DND-41 (cell line): ENCODE measurements at regions not wholly inside any gene's neighbourhood (a gene's known extent, or its start where the extent isn't known, plus 50 kb on each side); places are given as distances from the start of the nearest gene placed in this dataset.

Experiments used
- ATAC-seq: fragments of 200-7000 bp; cut with Tn5 transposase; 3 replicates; pipeline ENCODE4 v1.9.1; 2021; ENCODE audit warnings: low read depth; ENCODE audit not compliant: insufficient read depth
- DNase-seq: peaks from one replicate; pipeline ENCODE4 v3.0.0-alpha.2; 2020
- H2AFZ ChIP-seq: 2 replicates; pipeline ENCODE4 v1.6.0; 2012; ENCODE audit warnings: low read depth, low read length
- H3K27ac ChIP-seq: 2 replicates; pipeline ENCODE4 v1.5.1; 2012; ENCODE audit warnings: low read length, inconsistent platforms
- H3K27me3 ChIP-seq: fragments of 200-600 bp; sonication (generic); 2 replicates; pipeline ENCODE4 v1.6.0; 2012; ENCODE audit warnings: low read length, mild to moderate bottlenecking, inconsistent platforms; ENCODE audit not compliant: insufficient read depth, poor library complexity
- H3K36me3 ChIP-seq: 2 replicates; pipeline ENCODE4 v1.5.1; 2012; ENCODE audit warnings: low read length, inconsistent platforms; ENCODE audit not compliant: insufficient read depth
- H3K4me1 ChIP-seq: 2 replicates; pipeline ENCODE4 v1.5.1; 2012; ENCODE audit warnings: mild to moderate bottlenecking, low read length; ENCODE audit not compliant: insufficient read depth
- H3K4me2 ChIP-seq: 2 replicates; pipeline ENCODE4 v1.6.0; 2012; ENCODE audit warnings: mild to moderate bottlenecking, moderate library complexity, low read length, inconsistent platforms; ENCODE audit not compliant: insufficient read depth
- H3K4me3 ChIP-seq, 2 experiments: fragments of 200-600 bp in 1 of 2; shearing (Covaris generic) in 1 of 2; 2 replicates each; pipeline ENCODE4 v1.5.1; 2012 to 2016; ENCODE audit warnings: inconsistent platforms in 2 of 2, low read length in 2 of 2, mild to moderate bottlenecking in 2 of 2, low read depth in 1 of 2, moderate library complexity in 1 of 2
- H3K79me2 ChIP-seq: 2 replicates; pipeline ENCODE4 v1.6.0; 2012; ENCODE audit warnings: low read length, inconsistent platforms; ENCODE audit not compliant: insufficient read depth
- H3K9ac ChIP-seq: 2 replicates; pipeline ENCODE4 v1.6.0; 2012; ENCODE audit warnings: low read depth, mild to moderate bottlenecking, inconsistent platforms, low read length, moderate library complexity
- H3K9me3 ChIP-seq: 2 replicates; pipeline ENCODE4 v1.5.1; 2012; ENCODE audit warnings: low read length, moderate library complexity, mild to moderate bottlenecking, inconsistent platforms; ENCODE audit not compliant: insufficient read depth, severe bottlenecking
- H4K20me1 ChIP-seq: 2 replicates; pipeline ENCODE4 v1.6.0; 2012; ENCODE audit warnings: low read length; ENCODE audit not compliant: insufficient read depth
- EZH2 ChIP-seq: IDR thresholded peaks from 3 replicates; pipeline ENCODE4 v1.6.1; 2012; ENCODE audit warnings: borderline replicate concordance, low read depth, mild to moderate bottlenecking, moderate library complexity, low read length, inconsistent platforms; ENCODE audit not compliant: severe bottlenecking
- TF ChIP-seq, protein P1 (sequence below): IDR thresholded peaks from 2 replicates; pipeline ENCODE4 v1.5.1; 2012; ENCODE audit warnings: borderline replicate concordance, low read length, moderate library complexity, mild to moderate bottlenecking; ENCODE audit not compliant: poor library complexity, severe bottlenecking; ENCODE audit errors: extremely low read depth

DNA sequence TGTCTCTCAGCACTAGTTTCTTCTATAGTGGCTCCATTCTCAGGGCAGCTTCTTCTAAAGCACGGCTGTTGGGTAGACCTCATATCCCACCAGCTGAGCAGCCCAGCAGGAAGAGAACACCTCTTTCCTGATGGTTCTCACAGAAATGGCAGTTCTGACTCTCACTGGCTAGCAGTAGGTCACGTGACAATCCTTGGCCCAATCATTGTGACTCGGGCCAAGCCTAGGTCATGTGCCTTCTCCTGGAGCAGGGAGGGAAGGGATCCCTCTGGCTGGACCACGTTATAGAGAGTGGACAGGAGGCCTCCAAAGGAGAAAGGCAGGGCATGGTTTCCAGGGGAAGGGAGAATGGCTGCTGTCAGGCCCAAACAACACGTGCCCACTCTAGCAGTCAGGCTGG is 149.1 kb downstream of the AACS start:
- ATAC-seq (no peak), DNase-seq (no peak)
- H3K4me3 ChIP-seq: no peak overlapping the region

GRCh38 chr12:125216756-125217155 is 151.5 kb downstream of the AACS start:
- no peaks in the 10 kb centered on the region for H3K9me3 ChIP-seq
- no peaks in the 10 kb centered on the region for H3K36me3 ChIP-seq
- DNase-seq (no peak), ATAC-seq (no peak)
- no peak overlapping the region for H3K4me2 ChIP-seq
- H3K27ac ChIP-seq: no peak overlapping the region
- H3K79me2 ChIP-seq: no peaks in the 10 kb centered on the region
- TF ChIP-seq, protein P1, sequence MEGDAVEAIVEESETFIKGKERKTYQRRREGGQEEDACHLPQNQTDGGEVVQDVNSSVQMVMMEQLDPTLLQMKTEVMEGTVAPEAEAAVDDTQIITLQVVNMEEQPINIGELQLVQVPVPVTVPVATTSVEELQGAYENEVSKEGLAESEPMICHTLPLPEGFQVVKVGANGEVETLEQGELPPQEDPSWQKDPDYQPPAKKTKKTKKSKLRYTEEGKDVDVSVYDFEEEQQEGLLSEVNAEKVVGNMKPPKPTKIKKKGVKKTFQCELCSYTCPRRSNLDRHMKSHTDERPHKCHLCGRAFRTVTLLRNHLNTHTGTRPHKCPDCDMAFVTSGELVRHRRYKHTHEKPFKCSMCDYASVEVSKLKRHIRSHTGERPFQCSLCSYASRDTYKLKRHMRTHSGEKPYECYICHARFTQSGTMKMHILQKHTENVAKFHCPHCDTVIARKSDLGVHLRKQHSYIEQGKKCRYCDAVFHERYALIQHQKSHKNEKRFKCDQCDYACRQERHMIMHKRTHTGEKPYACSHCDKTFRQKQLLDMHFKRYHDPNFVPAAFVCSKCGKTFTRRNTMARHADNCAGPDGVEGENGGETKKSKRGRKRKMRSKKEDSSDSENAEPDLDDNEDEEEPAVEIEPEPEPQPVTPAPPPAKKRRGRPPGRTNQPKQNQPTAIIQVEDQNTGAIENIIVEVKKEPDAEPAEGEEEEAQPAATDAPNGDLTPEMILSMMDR: no peak
- no peak for TF ChIP-seq EZH2
- no peak overlapping the region for H3K9ac ChIP-seq
- no peak overlapping the region for H3K4me3 ChIP-seq
- H3K27me3 ChIP-seq: no peaks in the 10 kb centered on the region
- no peak overlapping the region for H2AFZ ChIP-seq
- no peaks in the 10 kb centered on the region for H3K4me1 ChIP-seq
- H4K20me1 ChIP-seq: no peaks in the 10 kb centered on the region

More for the DNA sequence above, 149.1 kb downstream of the AACS start:
- H3K9ac ChIP-seq: no peak overlapping the region
- no peaks in the 10 kb centered on the region for H3K27me3 ChIP-seq
- H3K79me2 ChIP-seq: no peaks in the 10 kb centered on the region
- no peaks in the 10 kb centered on the region for H3K9me3 ChIP-seq
- H3K27ac ChIP-seq: no peak overlapping the region
- H4K20me1 ChIP-seq: no peaks in the 10 kb centered on the region
- no peaks in the 10 kb centered on the region for H3K36me3 ChIP-seq
- TF ChIP-seq, protein P1: no peak
- TF ChIP-seq EZH2: no peak
- H3K4me2 ChIP-seq: no peak overlapping the region
- no peak overlapping the region for H2AFZ ChIP-seq
- no peaks in the 10 kb centered on the region for H3K4me1 ChIP-seq

- H3K9ac ChIP-seq: no peak overlapping the region
- TF ChIP-seq, protein P1: no peak
- ATAC-seq: no peak
These were observed 152.1 kb downstream of the AACS start for GRCh38 chr12:125217308-125217707.

GRCh38 chr12:125218952-125219351 is 153.7 kb downstream of the AACS start:
- TF ChIP-seq EZH2: no peak
- no peaks in the 10 kb centered on the region for H3K79me2 ChIP-seq
- H3K4me2 ChIP-seq: no peak overlapping the region
- H3K27me3 ChIP-seq: no peaks in the 10 kb centered on the region
- no peak for ATAC-seq
- H2AFZ ChIP-seq: no peak overlapping the region
- no peaks in the 10 kb centered on the region for H3K9me3 ChIP-seq
- no peak overlapping the region for H3K27ac ChIP-seq
- DNase-seq: no peak
- H4K20me1 ChIP-seq: no peaks in the 10 kb centered on the region
- no peak overlapping the region for H3K9ac ChIP-seq
- H3K36me3 ChIP-seq: no peaks in the 10 kb centered on the region
- H3K4me3 ChIP-seq: no peak overlapping the region
- no peaks in the 10 kb centered on the region for H3K4me1 ChIP-seq

More at GRCh38 chr12:125217308-125217707, 152.1 kb downstream of the AACS start:
- no peak overlapping the region for H2AFZ ChIP-seq
- H3K4me2 ChIP-seq: no peak overlapping the region
- no peak overlapping the region for H3K4me3 ChIP-seq
- no peak for DNase-seq
- no peaks in the 10 kb centered on the region for H3K9me3 ChIP-seq
- no peaks in the 10 kb centered on the region for H3K27me3 ChIP-seq
- H3K4me1 ChIP-seq: no peaks in the 10 kb centered on the region
- H3K36me3 ChIP-seq: no peaks in the 10 kb centered on the region
- H4K20me1 ChIP-seq: no peaks in the 10 kb centered on the region
- H3K27ac ChIP-seq: no peak overlapping the region
- no peaks in the 10 kb centered on the region for H3K79me2 ChIP-seq
